Adipocyte (in vitro differentiated cells): ENCODE measurements at regions not wholly inside any gene's neighbourhood (a gene's known extent, or its start where the extent isn't known, plus 50 kb on each side); places are given as distances from the start of the nearest gene placed in this dataset.
A peak's percentile ranks its signal among the peaks of the same experiment; 100 is the strongest.
"Not testable (repeated sequence)": the region's sequence is repeated elsewhere in the genome, so short reads cannot be mapped to it uniquely, and the experiment has no call there.

Experiments
- DNase-seq: peaks from one replicate; pipeline ENCODE4 v3.0.0-alpha.2; 2015; ENCODE audit warnings: low read depth
- H3K27me3 ChIP-seq: replicated peaks from 2 replicates; pipeline ENCODE4 v1.7.0; 2013; ENCODE audit warnings: mild to moderate bottlenecking, low read length, moderate library complexity; ENCODE audit not compliant: control insufficient read depth, insufficient read depth
- H3K36me3 ChIP-seq: 2 replicates; pipeline ENCODE4 v1.7.0; 2013; ENCODE audit warnings: low read length, mild to moderate bottlenecking, moderate library complexity; ENCODE audit not compliant: control insufficient read depth, insufficient read depth, severe bottlenecking
- H3K4me1 ChIP-seq: 2 replicates; pipeline ENCODE4 v1.7.0; 2013; ENCODE audit warnings: mild to moderate bottlenecking, low read length, moderate library complexity; ENCODE audit not compliant: control insufficient read depth, insufficient read depth
- H3K4me3 ChIP-seq: 2 replicates; pipeline ENCODE4 v1.7.0; 2013; ENCODE audit warnings: mild to moderate bottlenecking, low read length, moderate library complexity
- H3K9ac ChIP-seq: 2 replicates; pipeline ENCODE4 v1.7.0; 2013; ENCODE audit warnings: mild to moderate bottlenecking, low read length, moderate library complexity
- H3K9me3 ChIP-seq: 2 replicates; pipeline ENCODE4 v1.7.0; 2013; ENCODE audit warnings: mild to moderate bottlenecking, low read length, moderate library complexity; ENCODE audit not compliant: control insufficient read depth

DNA sequence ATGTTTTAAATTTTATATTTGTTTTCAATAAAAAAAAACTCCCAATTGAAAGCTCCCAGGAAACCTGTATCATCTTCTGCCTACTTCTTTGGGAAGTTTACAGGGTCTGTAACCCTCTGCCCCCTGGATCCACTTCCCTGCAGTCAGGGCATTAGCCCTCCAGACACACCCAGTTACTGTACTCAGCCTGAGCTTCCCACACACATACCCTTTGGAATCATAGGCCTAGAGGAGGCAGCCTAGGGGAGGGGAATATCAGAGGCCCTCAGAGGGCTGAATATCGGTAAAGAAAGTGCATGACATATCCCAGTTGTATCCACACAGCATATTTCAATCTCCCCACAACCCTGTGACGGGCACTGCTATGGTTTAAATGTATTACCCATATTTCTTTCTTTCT is 56.2 kb upstream of the TFPI start:
- not testable (repeated sequence) for H3K4me1 ChIP-seq, H3K4me3 ChIP-seq, H3K9ac ChIP-seq, H3K36me3 ChIP-seq, DNase-seq, H3K27me3 ChIP-seq, H3K9me3 ChIP-seq

DNA sequence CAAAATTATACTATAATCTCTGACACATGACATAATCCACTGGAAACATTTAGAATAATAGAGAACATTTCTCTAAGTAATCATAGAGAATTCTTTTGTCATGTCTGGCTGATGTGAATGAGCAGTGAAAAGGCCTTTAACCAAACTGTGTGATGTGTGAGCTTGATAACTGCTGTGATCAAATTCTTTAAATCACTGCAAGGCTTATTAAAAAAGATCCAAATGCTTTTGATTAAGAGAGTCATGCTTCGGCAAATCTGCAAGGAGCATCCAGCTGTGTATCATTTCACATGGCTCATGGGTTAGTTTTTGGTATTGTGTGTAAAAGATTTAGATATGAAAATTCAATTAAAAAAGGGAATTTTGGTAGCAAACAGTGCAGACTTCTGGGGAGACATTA is 58.6 kb upstream of the TFPI start:
- no peaks in the 10 kb centered on the region for H3K9me3 ChIP-seq
- DNase-seq, result peak; percentile 44
- H3K9ac ChIP-seq, result no peak overlapping the region
- no peak overlapping the region for H3K4me3 ChIP-seq
- H3K36me3 ChIP-seq, result no peaks in the 10 kb centered on the region
- H3K4me1 ChIP-seq, result no peaks in the 10 kb centered on the region
- no peaks in the 10 kb centered on the region for H3K27me3 ChIP-seq

DNA sequence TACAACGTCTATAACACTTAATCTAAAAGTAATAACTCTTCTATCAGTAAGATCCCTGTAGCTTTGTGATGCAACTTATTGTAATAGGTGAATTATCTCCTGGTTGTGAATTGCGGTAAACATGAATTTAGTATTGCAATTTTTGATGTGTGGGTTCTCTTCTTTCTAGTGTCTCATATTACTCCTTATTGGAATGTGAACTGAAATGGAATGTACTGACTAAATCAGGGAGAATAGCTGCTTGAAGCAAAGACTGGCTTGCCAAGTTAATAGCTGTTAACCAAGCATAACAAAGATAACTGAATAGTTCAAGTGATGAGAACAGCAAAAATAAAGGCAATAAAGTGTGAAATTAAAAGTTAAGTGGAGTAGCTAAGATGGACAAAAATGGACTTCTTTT is 60.5 kb upstream of the TFPI start:
- peak; percentile 68 for DNase-seq
- Histone ChIP-seq H3K9ac (no peak overlapping the region), H3K27me3 (no peaks in the 10 kb centered on the region)

DNA sequence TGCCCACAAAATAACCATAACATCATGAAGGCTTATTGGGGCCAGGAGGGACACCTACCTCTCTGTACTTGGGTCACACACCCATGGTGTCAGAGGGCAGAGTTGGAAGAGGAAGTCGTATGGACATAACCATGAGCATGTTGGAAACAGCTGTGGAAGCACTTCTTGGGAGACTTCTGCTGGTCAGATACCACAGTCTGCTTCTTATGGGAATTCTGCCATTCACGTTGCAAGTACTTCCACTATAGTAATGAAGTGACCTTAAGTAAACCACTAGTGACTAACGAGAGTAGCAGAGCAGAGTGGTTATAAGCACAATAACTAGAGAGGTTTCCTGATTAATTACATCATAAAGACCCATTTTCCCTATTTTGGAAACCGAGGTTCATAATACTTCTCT is 61.1 kb upstream of the TFPI start:
- no peaks in the 10 kb centered on the region for H3K36me3 ChIP-seq
- H3K4me3 ChIP-seq, result no peak overlapping the region
- no peak overlapping the region for H3K9ac ChIP-seq
- no peaks in the 10 kb centered on the region for H3K9me3 ChIP-seq
- no peak for DNase-seq
- peaks cover 5% of the 10 kb centered on the region for H3K4me1 ChIP-seq
- H3K27me3 ChIP-seq, result no peaks in the 10 kb centered on the region

More for the DNA sequence above, 60.5 kb upstream of the TFPI start:
- no peak overlapping the region for H3K4me3 ChIP-seq
- H3K36me3 ChIP-seq, result no peaks in the 10 kb centered on the region
- H3K4me1 ChIP-seq, result peaks cover 5% of the 10 kb centered on the region
- no peaks in the 10 kb centered on the region for H3K9me3 ChIP-seq

DNA sequence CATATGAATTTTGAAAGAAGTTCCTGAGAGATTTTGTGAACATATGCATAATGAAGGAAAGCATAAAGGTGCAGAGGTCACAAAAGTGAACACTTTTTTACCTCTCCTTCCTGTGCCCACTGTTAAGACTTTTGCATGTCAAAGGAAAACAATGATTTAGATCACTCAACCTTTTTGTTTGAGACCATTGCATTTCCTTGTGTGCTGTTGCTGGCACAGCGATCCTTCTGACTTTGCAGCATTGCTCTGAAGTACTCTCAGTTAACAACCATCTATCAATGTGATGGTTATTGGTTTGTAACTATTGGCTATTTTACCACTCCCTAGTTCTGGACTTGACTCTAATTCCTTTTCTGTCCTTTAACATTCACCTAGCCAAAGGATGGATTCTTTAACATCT is 61.7 kb upstream of the TFPI start:
- no peak overlapping the region for H3K4me3 ChIP-seq
- no peaks in the 10 kb centered on the region for H3K9me3 ChIP-seq
- no peak for DNase-seq
- H3K36me3 ChIP-seq, result no peaks in the 10 kb centered on the region
- H3K9ac ChIP-seq, result no peak overlapping the region
- no peaks in the 10 kb centered on the region for H3K27me3 ChIP-seq
- H3K4me1 ChIP-seq, result peaks cover 5% of the 10 kb centered on the region

DNA sequence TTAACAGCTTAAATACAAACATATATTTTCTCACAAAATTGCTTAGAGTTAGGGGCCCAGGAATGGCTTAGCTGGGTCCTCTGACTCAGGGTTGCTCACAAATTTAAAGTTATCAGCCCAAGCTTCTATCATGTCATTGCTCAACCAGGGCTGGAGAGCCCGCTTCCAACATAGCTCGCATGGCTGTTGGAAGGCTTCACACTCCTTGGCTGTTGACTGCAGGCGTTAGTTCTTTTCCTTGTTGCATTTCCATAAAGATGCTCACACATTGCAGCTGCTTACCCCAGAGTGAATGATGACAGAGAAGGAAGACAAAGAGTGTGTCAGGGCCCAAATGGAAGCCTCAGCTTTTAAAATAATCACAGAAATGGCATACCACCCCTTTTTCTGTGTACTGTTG is 62.9 kb upstream of the TFPI start:
- H3K9me3 ChIP-seq, result no peaks in the 10 kb centered on the region
- H3K27me3 ChIP-seq, result no peaks in the 10 kb centered on the region
- H3K4me3 ChIP-seq, result no peak overlapping the region
- H3K36me3 ChIP-seq, result no peaks in the 10 kb centered on the region
- H3K9ac ChIP-seq, result no peak overlapping the region
- no peak for DNase-seq
- H3K4me1 ChIP-seq, result peaks cover 5% of the 10 kb centered on the region

DNA sequence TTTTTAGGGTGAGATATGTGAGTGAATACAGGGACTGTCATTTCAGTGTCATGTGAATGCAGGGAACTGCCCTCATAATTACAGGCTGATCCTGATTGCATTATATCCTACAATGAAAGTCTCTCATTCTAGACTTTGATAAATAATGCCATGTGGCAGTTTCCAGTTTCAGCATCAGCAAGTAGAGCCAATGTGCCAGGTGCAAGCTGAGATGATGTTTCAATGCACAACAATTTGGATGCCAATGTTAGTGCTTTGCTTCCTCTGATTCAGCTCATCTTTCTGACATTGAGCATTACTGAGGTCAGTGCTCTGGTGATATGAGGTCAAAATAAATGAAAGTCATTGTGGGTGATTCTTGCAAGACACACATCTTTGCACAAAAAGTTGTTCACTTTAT is 63.7 kb upstream of the TFPI start:
- no peaks in the 10 kb centered on the region for H3K9me3 ChIP-seq
- H3K36me3 ChIP-seq, result no peaks in the 10 kb centered on the region
- no peak overlapping the region for H3K4me3 ChIP-seq
- no peak overlapping the region for H3K9ac ChIP-seq
- H3K27me3 ChIP-seq, result no peaks in the 10 kb centered on the region
- peaks cover 5% of the 10 kb centered on the region for H3K4me1 ChIP-seq
- no peak for DNase-seq

DNA sequence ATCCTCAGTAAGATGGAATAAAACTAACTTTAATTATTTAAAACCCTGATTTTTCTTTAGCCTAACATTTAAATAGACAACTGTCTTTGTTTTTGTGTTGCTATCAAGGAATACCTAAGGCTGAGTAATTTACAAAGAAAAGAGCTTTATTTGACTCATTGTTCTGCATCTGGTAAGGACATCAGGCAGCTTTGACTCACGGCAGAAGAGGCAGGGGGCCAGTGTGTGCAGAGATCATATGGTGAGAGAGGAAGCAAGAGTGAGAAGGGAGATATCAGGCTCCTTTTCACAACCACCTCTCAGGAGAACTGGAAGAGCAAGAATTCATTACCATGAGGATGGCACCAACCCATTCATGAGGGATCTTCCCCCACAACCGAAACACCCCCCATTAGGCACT is 64.6 kb upstream of the TFPI start:
- H3K27me3 ChIP-seq, result no peaks in the 10 kb centered on the region
- H3K36me3 ChIP-seq, result no peaks in the 10 kb centered on the region
- H3K9me3 ChIP-seq, result no peaks in the 10 kb centered on the region
- no peak overlapping the region for H3K4me3 ChIP-seq
- DNase-seq, result no peak
- H3K4me1 ChIP-seq, result peaks cover 5% of the 10 kb centered on the region
- H3K9ac ChIP-seq, result no peak overlapping the region

DNA sequence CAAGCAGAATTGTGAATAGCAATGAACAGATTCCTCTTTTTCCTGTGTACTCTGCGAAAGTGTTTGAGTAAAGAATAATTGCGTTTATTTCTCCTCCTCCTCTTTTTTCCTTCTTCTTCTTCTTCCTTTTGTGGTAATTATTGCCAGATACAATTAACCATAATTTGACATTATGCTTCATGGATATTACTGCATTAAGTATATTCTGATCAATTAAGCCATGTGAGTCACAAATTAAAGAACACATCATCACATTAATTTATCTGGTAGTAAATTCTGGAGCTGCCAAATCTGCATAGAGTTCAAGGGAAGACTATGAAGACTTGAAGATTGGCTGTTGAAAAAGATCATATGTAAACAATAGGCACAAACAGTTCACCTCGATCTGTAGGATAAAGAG is 72.9 kb upstream of the TFPI start:
- Histone ChIP-seq H3K9me3 (peaks cover 11% of the 10 kb centered on the region), H3K27me3 (no peaks in the 10 kb centered on the region)
- no peak for DNase-seq

DNA sequence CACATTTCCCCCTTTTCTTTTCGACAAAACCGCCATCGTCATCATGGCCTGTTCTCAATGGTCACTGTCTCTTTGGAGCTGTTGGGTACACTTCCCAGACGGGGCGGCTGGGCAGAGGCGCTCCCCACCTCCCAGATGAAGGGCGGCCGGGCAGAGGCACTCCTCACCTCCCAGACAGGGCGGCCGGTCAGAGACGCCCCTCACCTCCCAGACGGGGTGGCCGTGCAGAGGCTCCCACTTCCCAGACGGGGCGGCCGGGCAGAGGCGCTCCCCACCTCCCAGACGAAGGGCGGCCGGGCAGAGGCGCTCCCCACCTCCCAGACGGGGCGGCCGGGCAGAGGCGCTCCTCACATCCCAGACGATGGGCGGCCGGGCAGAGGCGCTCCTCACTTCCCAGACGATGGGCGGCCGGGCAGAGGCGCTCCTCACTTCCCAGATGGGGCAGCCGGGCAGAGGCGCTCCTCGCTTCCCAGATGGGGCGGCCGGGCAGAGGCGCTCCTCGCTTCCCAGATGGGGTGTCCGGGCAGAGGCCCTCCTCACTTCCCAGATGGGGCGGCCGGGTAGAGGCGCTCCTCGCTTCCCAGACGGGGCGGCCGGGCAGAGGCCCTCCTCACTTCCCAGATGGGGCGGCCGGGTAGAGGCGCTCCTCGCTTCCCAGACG is 82.6 kb upstream of the TFPI start:
- not testable (repeated sequence) for H3K9ac ChIP-seq, H3K4me1 ChIP-seq, H3K36me3 ChIP-seq, H3K9me3 ChIP-seq, DNase-seq, H3K27me3 ChIP-seq, H3K4me3 ChIP-seq

More for the DNA sequence above, 72.9 kb upstream of the TFPI start:
- Histone ChIP-seq H3K36me3 (no peaks in the 10 kb centered on the region), H3K4me3 (no peak overlapping the region), H3K4me1 (peaks cover 7% of the 10 kb centered on the region), H3K9ac (no peak overlapping the region)

DNA sequence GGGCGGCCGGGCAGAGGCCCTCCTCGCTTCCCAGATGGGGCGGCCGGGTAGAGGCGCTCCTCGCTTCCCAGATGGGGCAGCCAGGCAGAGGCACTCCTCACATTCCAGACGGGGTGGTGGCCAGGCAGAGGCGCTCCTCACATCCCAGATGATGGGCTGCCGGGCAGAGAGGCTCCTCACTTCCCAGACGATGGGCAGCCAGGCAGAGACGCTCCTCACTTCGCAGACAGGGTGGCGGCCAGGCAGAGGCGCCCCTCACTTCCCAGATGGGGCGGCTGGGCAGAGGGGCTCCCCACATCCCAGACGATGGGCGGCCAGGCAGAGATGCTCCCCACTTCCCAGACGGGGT is 83.1 kb upstream of the TFPI start:
- H3K9me3 ChIP-seq, H3K27me3 ChIP-seq, DNase-seq, H3K36me3 ChIP-seq, H3K4me1 ChIP-seq, H3K4me3 ChIP-seq, H3K9ac ChIP-seq: not testable (repeated sequence)

DNA sequence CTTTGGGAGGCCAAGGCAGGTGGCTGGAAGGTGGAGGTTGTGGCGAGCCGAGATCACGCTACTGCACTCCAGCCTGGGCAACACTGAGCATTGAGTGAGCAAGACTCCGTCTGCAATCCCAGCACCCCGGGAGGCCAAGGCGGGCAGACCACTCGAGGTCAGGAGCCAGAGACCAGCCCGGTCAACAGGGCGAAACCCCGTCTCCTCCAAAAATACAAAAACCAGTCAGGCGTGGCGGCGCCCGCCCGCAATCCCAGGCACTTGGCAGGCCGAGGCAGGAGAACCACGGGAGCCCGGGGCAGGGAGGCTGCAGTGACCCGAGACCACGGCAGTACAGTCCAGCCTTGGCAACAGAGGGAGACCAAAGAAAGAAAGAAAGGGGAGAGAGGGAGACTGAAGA is 83.5 kb upstream of the TFPI start:
- not testable (repeated sequence) for H3K27me3 ChIP-seq, H3K9ac ChIP-seq, H3K9me3 ChIP-seq, DNase-seq, H3K4me3 ChIP-seq, H3K4me1 ChIP-seq, H3K36me3 ChIP-seq
